Amygdala (tissue), 56 donors: ENCODE measurements at regions not wholly inside any gene's neighbourhood (a gene's known extent, or its start where the extent isn't known, plus 50 kb on each side); places are given as distances from the start of the nearest gene placed in this dataset.
"Not testable (repeated sequence)": the region's sequence is repeated elsewhere in the genome, so short reads cannot be mapped to it uniquely, and the experiment has no call there.

Experiments
- DNase-seq, 56 donors: peaks; one replicate each; lab custom pipeline; 2025; lab: John Stamatoyannopoulos, UW

GRCh38 chrX:52261125-52261462 is 76.4 kb downstream of the MAGED4 start:
- no peak for DNase-seq

- DNase-seq, result peak; percentile 31 to 98 (median 86)
Observed at GRCh38 chrX:52261463-52262194, 76.9 kb downstream of the MAGED4 start.

GRCh38 chrX:52262195-52262546 is 77.5 kb downstream of the MAGED4 start:
- peak in 5 of 56 donors; percentile 18 to 64 (median 42) for DNase-seq

GRCh38 chrX:52263417-52263816 is 78.7 kb downstream of the MAGED4 start:
- DNase-seq, result no peak

GRCh38 chrX:52265713-52266112 is 81.0 kb downstream of the MAGED4 start:
- no peak for DNase-seq

- not testable (repeated sequence) for DNase-seq
Observed at GRCh38 chrX:52268502-52268901, 83.8 kb downstream of the MAGED4 start.

GRCh38 chrX:52270453-52271116 is 85.9 kb downstream of the MAGED4 start:
- no peak for DNase-seq

GRCh38 chrX:52271206-52271605 is 86.5 kb downstream of the MAGED4 start:
- DNase-seq, result peak in 1 of 56 donors; percentile 0

- DNase-seq, result no peak
Observed at GRCh38 chrX:52277666-52278065, 91.2 kb upstream of the XAGE2 start.

- no peak for DNase-seq
Observed at GRCh38 chrX:52280812-52281211, 88.0 kb upstream of the XAGE2 start.

GRCh38 chrX:52284865-52285264 is 84.0 kb upstream of the XAGE2 start:
- DNase-seq, result no peak

GRCh38 chrX:52298968-52299367 is 69.9 kb upstream of the XAGE2 start:
- not testable (repeated sequence) for DNase-seq

GRCh38 chrX:52308532-52308931 is 60.3 kb upstream of the XAGE2 start:
- DNase-seq, result not testable (repeated sequence)
